KMS-11 (cell line): ENCODE measurements at regions not wholly inside any gene's neighbourhood (a gene's known extent, or its start where the extent isn't known, plus 50 kb on each side); places are given as distances from the start of the nearest gene placed in this dataset.

ENCODE experiments used
- H2AFZ ChIP-seq: fragments of 200-600 bp; sonication (generic); 2 replicates; pipeline ENCODE4 v1.6.1; 2016; ENCODE audit warnings: antibody characterized with exemption, mixed run types, low read depth
- H3K27ac ChIP-seq: fragments of 200-600 bp; sonication (generic); 2 replicates; pipeline ENCODE4 v1.6.1; 2016; ENCODE audit warnings: mild to moderate bottlenecking, mixed run types
- H3K27me3 ChIP-seq: fragments of 200-600 bp; sonication (generic); 2 replicates; pipeline ENCODE4 v1.6.1; 2017; ENCODE audit warnings: mild to moderate bottlenecking, low read depth, mixed run types, moderate library complexity; ENCODE audit not compliant: insufficient read depth
- H3K36me3 ChIP-seq: fragments of 200-600 bp; sonication (generic); 2 replicates; pipeline ENCODE4 v1.6.1; 2017; ENCODE audit warnings: mild to moderate bottlenecking, mixed run types; ENCODE audit not compliant: insufficient read depth
- H3K4me1 ChIP-seq: fragments of 200-600 bp; sonication (generic); 2 replicates; pipeline ENCODE4 v1.6.1; 2016; ENCODE audit warnings: mild to moderate bottlenecking, low read depth, mixed run types; ENCODE audit not compliant: poor library complexity, severe bottlenecking
- H3K4me2 ChIP-seq: fragments of 200-600 bp; sonication (generic); 2 replicates; pipeline ENCODE4 v1.7.0; 2016; ENCODE audit warnings: mild to moderate bottlenecking, mixed run types
- H3K4me3 ChIP-seq: fragments of 200-600 bp; sonication (generic); IDR thresholded peaks from 2 replicates; pipeline ENCODE4 v1.6.1; 2017; ENCODE audit warnings: low read depth, low read length, mixed read lengths; ENCODE audit not compliant: insufficient read depth
- H3K79me2 ChIP-seq: fragments of 200-600 bp; sonication (generic); 2 replicates; pipeline ENCODE4 v1.6.1; 2016; ENCODE audit warnings: low read depth, mixed run types; ENCODE audit not compliant: insufficient read depth
- H3K9ac ChIP-seq: fragments of 200-600 bp; sonication (generic); 2 replicates; pipeline ENCODE4 v1.6.1; 2016; ENCODE audit warnings: mild to moderate bottlenecking, mixed run types
- H4K20me1 ChIP-seq: fragments of 200-600 bp; sonication (generic); 2 replicates; pipeline ENCODE4 v1.6.1; 2016; ENCODE audit warnings: mild to moderate bottlenecking, mixed run types; ENCODE audit not compliant: insufficient read depth
- TF ChIP-seq, protein P1 (sequence below): fragments of 200-600 bp; sonication (generic); conservative IDR thresholded peaks from 2 replicates; pipeline ENCODE4 v1.6.1; 2017; ENCODE audit warnings: low read depth, mild to moderate bottlenecking, antibody characterized with exemption, low read length, moderate library complexity, mixed read lengths

DNA sequence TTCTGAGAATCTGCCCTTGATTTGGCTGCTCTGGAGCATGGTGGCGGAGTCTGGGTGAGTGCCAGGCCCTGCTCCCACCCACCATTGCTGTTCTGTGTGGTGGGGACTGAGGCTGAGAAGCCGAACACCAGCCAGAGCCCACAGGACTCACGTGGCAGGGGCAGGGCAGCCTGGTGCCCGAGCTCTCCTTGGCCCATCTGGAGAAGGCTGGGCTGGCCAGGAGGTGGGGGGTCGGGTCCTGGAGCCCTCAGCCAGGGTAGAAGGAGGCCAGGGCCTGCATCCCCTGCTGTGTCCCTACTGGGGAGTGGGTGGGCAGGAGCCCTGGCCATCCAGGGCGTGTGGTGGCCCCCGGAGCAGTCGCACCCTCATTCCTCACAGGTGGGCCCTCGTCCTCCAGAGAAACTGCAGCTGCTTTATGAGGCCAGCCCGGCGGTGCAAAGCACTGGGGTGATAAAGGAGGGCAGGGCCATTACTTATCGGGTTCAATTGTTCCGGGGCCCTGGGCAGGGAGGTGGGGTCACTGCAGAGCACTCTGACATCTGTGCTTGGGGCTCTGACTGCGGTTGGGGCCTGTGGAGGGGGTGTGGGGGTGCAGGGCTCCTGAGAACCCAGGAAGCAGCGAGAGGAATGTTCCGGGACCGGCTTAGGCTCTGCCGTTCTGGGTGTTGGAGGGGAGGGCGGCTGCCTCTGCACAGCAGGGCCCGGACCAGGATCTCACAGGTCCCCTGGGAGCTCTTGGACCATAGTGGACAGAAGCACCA lies 217.5 kb upstream of the C14orf180 start:
- TF ChIP-seq, protein P1, sequence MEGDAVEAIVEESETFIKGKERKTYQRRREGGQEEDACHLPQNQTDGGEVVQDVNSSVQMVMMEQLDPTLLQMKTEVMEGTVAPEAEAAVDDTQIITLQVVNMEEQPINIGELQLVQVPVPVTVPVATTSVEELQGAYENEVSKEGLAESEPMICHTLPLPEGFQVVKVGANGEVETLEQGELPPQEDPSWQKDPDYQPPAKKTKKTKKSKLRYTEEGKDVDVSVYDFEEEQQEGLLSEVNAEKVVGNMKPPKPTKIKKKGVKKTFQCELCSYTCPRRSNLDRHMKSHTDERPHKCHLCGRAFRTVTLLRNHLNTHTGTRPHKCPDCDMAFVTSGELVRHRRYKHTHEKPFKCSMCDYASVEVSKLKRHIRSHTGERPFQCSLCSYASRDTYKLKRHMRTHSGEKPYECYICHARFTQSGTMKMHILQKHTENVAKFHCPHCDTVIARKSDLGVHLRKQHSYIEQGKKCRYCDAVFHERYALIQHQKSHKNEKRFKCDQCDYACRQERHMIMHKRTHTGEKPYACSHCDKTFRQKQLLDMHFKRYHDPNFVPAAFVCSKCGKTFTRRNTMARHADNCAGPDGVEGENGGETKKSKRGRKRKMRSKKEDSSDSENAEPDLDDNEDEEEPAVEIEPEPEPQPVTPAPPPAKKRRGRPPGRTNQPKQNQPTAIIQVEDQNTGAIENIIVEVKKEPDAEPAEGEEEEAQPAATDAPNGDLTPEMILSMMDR = no peak
- Histone ChIP-seq H3K4me1 (no peaks in the 10 kb centered on the region), H4K20me1 (no peaks in the 10 kb centered on the region), H3K79me2 (no peaks in the 10 kb centered on the region), H3K4me3 (no peak overlapping the region), H2AFZ (no peak overlapping the region), H3K36me3 (no peaks in the 10 kb centered on the region), H3K4me2 (no peak overlapping the region), H3K27me3 (peaks cover 15% of the 10 kb centered on the region; the same call in 1 of the 2 replicates), H3K9ac (no peak overlapping the region), H3K27ac (no peak overlapping the region)

DNA sequence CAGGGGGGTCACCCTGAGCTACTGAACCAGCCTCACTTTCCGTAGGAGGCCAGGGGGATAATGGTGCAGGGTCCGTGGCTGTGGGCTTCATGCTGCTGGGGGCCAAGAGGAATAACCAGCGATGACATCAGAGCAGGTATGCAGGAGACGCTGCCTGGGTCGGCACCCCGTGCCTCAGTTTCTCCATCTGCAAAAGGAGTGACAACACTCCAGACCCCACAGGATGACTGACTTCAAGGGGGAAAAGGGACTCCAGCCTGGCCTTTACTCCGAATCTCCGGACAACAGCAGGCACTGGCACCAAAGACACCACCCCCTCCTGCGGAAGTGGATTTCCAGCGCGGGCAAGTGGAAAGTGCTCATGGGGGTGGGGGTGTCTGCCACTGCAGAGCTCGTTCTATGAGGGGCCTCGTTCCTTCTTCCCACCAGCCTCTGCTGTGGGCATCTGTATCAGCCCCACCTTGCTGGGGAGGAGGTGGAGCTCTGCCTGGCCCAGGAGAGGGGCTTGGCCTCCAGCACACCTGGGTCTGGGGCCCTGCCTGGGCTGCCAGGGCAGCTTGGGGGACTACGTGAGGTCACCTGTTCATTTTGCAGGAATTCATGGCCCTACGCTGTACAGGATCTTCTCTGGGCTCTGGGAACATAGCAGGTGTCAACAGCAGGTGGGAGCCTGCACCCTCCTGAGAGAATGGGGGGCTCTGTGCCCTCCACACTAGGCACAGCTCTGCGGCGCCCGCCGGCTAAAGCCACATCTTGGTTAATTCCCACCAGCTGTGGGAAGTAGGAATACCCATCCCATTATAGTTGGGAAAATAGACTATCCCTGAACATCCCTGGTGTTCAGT lies 216.6 kb upstream of the C14orf180 start:
- Histone ChIP-seq H3K9ac (no peak overlapping the region), H3K36me3 (no peaks in the 10 kb centered on the region), H3K4me2 (no peak overlapping the region), H2AFZ (no peak overlapping the region), H4K20me1 (no peaks in the 10 kb centered on the region), H3K4me1 (no peaks in the 10 kb centered on the region), H3K79me2 (no peaks in the 10 kb centered on the region), H3K27ac (no peak overlapping the region), H3K27me3 (peaks cover 15% of the 10 kb centered on the region; the same call in 1 of the 2 replicates), H3K4me3 (no peak overlapping the region)
- TF ChIP-seq, protein P1 = no peak

DNA sequence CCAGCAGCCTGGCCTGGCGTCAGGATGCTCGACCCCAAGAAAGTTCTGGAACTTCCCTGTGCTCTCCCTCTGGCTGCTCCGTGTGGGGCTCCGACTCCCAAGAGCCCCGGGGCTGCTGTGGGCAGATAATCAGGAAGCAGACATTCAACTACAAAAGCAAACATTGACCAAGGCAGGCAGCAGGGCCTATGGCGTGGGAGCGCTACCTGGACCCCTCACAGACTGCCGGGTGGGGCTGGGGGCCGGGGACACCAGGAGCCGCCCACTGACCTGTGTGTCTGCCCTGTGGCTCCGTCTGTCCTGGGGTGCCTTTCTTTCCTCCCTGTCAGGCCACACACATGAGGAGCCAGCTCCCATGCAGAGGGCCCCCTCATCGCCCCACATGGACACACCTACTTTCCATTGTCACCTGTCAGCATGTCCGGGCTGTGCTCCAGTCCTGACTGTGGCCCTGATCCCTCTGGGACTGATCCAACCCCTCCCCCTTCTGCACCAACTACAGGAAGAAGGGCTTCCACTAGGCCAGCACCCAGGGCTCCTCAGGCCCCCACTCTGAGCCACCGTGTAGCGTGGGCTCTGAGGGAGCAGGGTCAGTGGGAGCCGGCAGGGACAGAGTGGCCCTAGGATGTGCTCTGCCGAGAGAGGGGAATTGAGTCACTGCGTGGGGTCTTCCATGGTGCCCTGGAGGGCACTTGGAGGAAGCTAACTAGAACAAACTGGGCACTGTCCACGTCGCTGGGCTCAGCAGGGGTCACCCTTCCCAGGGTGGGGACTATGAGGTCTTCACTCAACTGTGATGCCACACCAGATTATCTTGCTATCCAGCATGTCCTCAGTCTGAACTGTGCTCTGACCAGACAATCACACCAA lies 215.4 kb upstream of the C14orf180 start:
- TF ChIP-seq, protein P1 = no peak
- Histone ChIP-seq H3K79me2 (no peaks in the 10 kb centered on the region), H3K4me2 (no peak overlapping the region)

DNA sequence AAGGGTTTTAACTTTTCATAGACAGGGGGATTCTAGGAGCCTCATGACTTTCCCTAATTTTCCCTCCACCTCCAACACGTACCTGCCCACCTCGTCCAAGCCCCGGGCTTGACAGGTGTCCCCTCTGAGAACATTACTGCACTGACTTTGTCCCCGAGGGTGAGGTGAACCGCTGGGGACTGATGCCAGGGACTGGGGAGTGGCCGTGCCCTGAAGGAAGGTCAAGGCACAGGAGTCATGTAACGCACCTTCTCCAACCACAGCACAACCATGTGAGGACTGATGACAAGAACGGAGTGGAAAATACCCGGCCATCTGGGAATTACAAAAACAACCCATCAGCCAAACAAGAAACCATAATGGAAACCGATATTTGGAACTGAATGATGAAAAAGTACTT lies 214.7 kb upstream of the C14orf180 start:
- no peak overlapping the region for H3K27ac ChIP-seq
- H3K4me1 ChIP-seq = no peaks in the 10 kb centered on the region
- H3K79me2 ChIP-seq = no peaks in the 10 kb centered on the region
- no peak overlapping the region for H2AFZ ChIP-seq
- no peak overlapping the region for H3K4me2 ChIP-seq
- TF ChIP-seq, protein P1 = no peak
- H3K9ac ChIP-seq = no peak overlapping the region
- H3K36me3 ChIP-seq = no peaks in the 10 kb centered on the region
- H3K4me3 ChIP-seq = no peak overlapping the region
- H4K20me1 ChIP-seq = no peaks in the 10 kb centered on the region
- peaks cover 15% of the 10 kb centered on the region; the same call in 1 of the 2 replicates for H3K27me3 ChIP-seq

More for the DNA sequence above, 215.4 kb upstream of the C14orf180 start:
- H3K4me1 ChIP-seq = no peaks in the 10 kb centered on the region
- no peaks in the 10 kb centered on the region for H4K20me1 ChIP-seq
- H2AFZ ChIP-seq = no peak overlapping the region
- H3K9ac ChIP-seq = no peak overlapping the region
- H3K4me3 ChIP-seq = no peak overlapping the region
- no peaks in the 10 kb centered on the region for H3K36me3 ChIP-seq
- peaks cover 15% of the 10 kb centered on the region; the same call in 1 of the 2 replicates for H3K27me3 ChIP-seq
- H3K27ac ChIP-seq = no peak overlapping the region
